Fibroblast of lung (primary cell): ENCODE measurements at regions not wholly inside any gene's neighbourhood (a gene's known extent, or its start where the extent isn't known, plus 50 kb on each side); places are given as distances from the start of the nearest gene placed in this dataset.

Source experiments
- EZH2 ChIP-seq: IDR thresholded peaks from 2 replicates; pipeline ENCODE4 v1.5.1; 2012; ENCODE audit warnings: low read length, control low read depth, mild to moderate bottlenecking; ENCODE audit errors: missing control alignments
- TF ChIP-seq, protein P1 (sequence below), 2 donors: IDR thresholded peaks in 1 of 2; conservative IDR thresholded peaks in 1 of 2; 1 replicate in 1 of 2; 2 replicates in 1 of 2; pipeline ENCODE4 v1.5.1; 2011 to 2012; ENCODE audit warnings: low read length in 2 of 2, control low read depth in 1 of 2, inconsistent platforms in 1 of 2, low read depth in 1 of 2, mild to moderate bottlenecking in 1 of 2

DNA sequence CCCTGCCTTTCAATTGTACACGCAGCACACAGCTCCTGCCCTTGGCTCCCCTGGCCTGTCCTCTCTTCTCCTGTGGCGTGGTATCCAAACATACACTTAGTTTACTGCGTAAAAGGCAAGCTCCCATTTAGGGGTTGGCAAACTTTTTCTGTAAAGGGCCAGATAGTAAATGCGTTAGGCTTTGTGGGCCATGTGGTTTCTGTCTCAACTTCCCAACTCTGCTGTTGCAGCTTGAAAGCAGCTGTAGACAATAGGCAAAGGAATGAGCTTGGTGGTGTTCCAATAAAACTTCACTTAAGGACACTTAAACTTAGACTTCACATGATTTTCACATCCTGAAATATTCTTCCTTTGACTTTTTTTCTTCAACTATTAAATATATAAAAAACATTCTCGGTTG is 63.3 kb downstream of the RHOU start:
- TF ChIP-seq, protein P1, sequence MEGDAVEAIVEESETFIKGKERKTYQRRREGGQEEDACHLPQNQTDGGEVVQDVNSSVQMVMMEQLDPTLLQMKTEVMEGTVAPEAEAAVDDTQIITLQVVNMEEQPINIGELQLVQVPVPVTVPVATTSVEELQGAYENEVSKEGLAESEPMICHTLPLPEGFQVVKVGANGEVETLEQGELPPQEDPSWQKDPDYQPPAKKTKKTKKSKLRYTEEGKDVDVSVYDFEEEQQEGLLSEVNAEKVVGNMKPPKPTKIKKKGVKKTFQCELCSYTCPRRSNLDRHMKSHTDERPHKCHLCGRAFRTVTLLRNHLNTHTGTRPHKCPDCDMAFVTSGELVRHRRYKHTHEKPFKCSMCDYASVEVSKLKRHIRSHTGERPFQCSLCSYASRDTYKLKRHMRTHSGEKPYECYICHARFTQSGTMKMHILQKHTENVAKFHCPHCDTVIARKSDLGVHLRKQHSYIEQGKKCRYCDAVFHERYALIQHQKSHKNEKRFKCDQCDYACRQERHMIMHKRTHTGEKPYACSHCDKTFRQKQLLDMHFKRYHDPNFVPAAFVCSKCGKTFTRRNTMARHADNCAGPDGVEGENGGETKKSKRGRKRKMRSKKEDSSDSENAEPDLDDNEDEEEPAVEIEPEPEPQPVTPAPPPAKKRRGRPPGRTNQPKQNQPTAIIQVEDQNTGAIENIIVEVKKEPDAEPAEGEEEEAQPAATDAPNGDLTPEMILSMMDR (conservative IDR thresholded peaks at IDR 0.05 in 1 of 2, IDR thresholded peaks at IDR 0.05 in 1 of 2; ENCODE audit: low read depth in 1 of 2, low read length in 2 of 2): no peak
- TF ChIP-seq EZH2: no peak
